ENCODE measurements at regions not wholly inside any gene's neighbourhood (a gene's known extent, or its start where the extent isn't known, plus 50 kb on each side); places are given as distances from the start of the nearest gene placed in this dataset.

GRCh38 chr9:78566948-78567675 lies 270.2 kb downstream of the PSAT1 start:
- Histone ChIP-seq H3K27ac (ENCODE audit: low read depth, low read length) (no peak overlapping the region), H3K27me3 (ENCODE audit: control insufficient read depth in 1 of 2, insufficient read depth in 2 of 2, low read length in 2 of 2) (no peaks in the 10 kb centered on the region), H3K9ac (ENCODE audit: low read length) (no peak overlapping the region), H3K9me3 (ENCODE audit: low read length) (no peaks in the 10 kb centered on the region), H3K4me3 (ENCODE audit: low read depth in 1 of 2, low read length in 2 of 2) (no peak overlapping the region), H3K4me1 (ENCODE audit: insufficient read depth, low read length) (no peaks in the 10 kb centered on the region), H3K36me3 (ENCODE audit: insufficient read depth, low read length) (no peaks in the 10 kb centered on the region)

DNA sequence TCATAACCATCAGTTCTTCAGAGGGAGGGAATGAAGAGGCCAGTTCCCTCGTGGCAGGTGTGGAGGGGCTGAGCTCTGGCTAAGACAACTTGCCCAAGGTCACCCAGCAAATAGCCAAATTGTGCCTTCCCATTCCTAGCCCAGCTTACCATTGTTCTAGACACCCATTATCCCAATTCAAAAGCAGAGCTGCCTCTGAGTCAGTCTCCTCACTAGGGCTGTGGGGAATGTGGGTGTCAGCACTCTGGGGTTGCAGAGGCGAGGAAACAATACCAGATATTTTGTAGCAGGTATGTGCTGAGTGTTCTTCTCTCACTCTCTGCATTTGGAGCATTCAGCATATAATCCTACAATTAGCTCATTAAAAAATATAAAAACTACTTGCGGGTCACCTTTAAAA lies 270.8 kb downstream of the PSAT1 start:
- Histone ChIP-seq H3K27ac (ENCODE audit: low read depth, low read length) (no peak overlapping the region), H3K9ac (ENCODE audit: low read length) (no peak overlapping the region), H3K4me3 (ENCODE audit: low read depth in 1 of 2, low read length in 2 of 2) (no peak overlapping the region), H3K27me3 (ENCODE audit: control insufficient read depth in 1 of 2, insufficient read depth in 2 of 2, low read length in 2 of 2) (no peaks in the 10 kb centered on the region), H3K9me3 (ENCODE audit: low read length) (no peaks in the 10 kb centered on the region), H3K4me1 (ENCODE audit: insufficient read depth, low read length) (no peaks in the 10 kb centered on the region), H3K36me3 (ENCODE audit: insufficient read depth, low read length) (no peaks in the 10 kb centered on the region)

GRCh38 chr9:78568774-78569173 lies 271.8 kb downstream of the PSAT1 start:
- no peak overlapping the region for H3K4me3 ChIP-seq (ENCODE audit: low read depth in 1 of 2, low read length in 2 of 2)
- no peaks in the 10 kb centered on the region for H3K9me3 ChIP-seq (ENCODE audit: low read length)
- no peak overlapping the region for H3K9ac ChIP-seq (ENCODE audit: low read length)
- H3K27me3 ChIP-seq (ENCODE audit: control insufficient read depth in 1 of 2, insufficient read depth in 2 of 2, low read length in 2 of 2), result no peaks in the 10 kb centered on the region
- H3K4me1 ChIP-seq (ENCODE audit: insufficient read depth, low read length), result no peaks in the 10 kb centered on the region
- no peaks in the 10 kb centered on the region for H3K36me3 ChIP-seq (ENCODE audit: insufficient read depth, low read length)
- H3K27ac ChIP-seq (ENCODE audit: low read depth, low read length), result no peak overlapping the region

- Histone ChIP-seq H3K9me3 (ENCODE audit: low read length) (no peaks in the 10 kb centered on the region), H3K27me3 (ENCODE audit: control insufficient read depth in 1 of 2, insufficient read depth in 2 of 2, low read length in 2 of 2) (no peaks in the 10 kb centered on the region), H3K4me3 (ENCODE audit: low read depth in 1 of 2, low read length in 2 of 2) (no peak overlapping the region), H3K36me3 (ENCODE audit: insufficient read depth, low read length) (no peaks in the 10 kb centered on the region), H3K27ac (ENCODE audit: low read depth, low read length) (no peak overlapping the region), H3K4me1 (ENCODE audit: insufficient read depth, low read length) (no peaks in the 10 kb centered on the region), H3K9ac (ENCODE audit: low read length) (no peak overlapping the region)
Observed at GRCh38 chr9:78572266-78572665, 275.3 kb downstream of the PSAT1 start.

DNA sequence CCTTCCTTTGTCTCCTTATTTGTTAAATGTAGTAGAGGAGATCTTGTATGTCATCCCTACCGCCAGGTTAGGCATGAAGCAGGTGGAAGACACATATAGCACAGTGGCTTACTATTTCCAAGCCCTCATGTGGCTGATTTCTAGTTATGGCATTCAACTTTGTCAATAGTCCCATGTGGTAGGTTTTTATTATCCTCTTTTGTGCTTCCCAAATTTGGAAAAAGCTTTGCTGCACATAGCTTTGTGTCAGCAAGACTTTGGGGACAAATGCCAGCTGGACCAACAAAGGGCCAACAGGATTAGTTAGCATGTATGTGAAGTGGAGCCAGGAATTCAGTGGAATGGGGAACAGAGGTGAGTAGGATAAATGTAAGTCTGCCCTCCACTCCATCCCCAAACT lies 276.3 kb downstream of the PSAT1 start:
- Histone ChIP-seq H3K36me3 (ENCODE audit: insufficient read depth, low read length) (no peaks in the 10 kb centered on the region), H3K9ac (ENCODE audit: low read length) (no peak overlapping the region), H3K27me3 (ENCODE audit: control insufficient read depth in 1 of 2, insufficient read depth in 2 of 2, low read length in 2 of 2) (no peaks in the 10 kb centered on the region), H3K4me1 (ENCODE audit: insufficient read depth, low read length) (no peaks in the 10 kb centered on the region), H3K9me3 (ENCODE audit: low read length) (no peaks in the 10 kb centered on the region), H3K4me3 (ENCODE audit: low read depth in 1 of 2, low read length in 2 of 2) (no peak overlapping the region), H3K27ac (ENCODE audit: low read depth, low read length) (no peak overlapping the region)

DNA sequence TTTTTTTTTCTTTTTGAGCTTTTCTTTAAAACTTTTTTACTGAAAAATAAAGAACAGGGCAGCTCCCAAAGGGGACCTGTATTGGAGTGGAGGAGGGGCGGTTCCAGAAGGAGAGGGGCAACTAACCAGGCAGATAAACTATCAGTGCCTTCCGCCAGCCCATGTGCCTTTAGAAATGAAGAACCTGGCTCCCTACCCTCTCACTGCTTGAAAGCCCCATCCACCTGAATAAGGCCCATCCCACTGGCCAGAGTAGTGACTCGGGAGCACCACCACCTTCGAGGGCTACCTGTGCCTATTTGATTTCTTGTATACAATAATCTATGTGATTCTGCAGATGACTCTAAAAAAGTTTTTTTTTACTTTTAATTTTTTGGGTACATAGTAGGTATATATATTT lies 276.7 kb downstream of the PSAT1 start:
- Histone ChIP-seq H3K4me1 (ENCODE audit: insufficient read depth, low read length) (no peaks in the 10 kb centered on the region), H3K4me3 (ENCODE audit: low read depth in 1 of 2, low read length in 2 of 2) (no peak overlapping the region), H3K36me3 (ENCODE audit: insufficient read depth, low read length) (no peaks in the 10 kb centered on the region), H3K9me3 (ENCODE audit: low read length) (no peaks in the 10 kb centered on the region), H3K9ac (ENCODE audit: low read length) (no peak overlapping the region), H3K27me3 (ENCODE audit: control insufficient read depth in 1 of 2, insufficient read depth in 2 of 2, low read length in 2 of 2) (no peaks in the 10 kb centered on the region), H3K27ac (ENCODE audit: low read depth, low read length) (no peak overlapping the region)

DNA sequence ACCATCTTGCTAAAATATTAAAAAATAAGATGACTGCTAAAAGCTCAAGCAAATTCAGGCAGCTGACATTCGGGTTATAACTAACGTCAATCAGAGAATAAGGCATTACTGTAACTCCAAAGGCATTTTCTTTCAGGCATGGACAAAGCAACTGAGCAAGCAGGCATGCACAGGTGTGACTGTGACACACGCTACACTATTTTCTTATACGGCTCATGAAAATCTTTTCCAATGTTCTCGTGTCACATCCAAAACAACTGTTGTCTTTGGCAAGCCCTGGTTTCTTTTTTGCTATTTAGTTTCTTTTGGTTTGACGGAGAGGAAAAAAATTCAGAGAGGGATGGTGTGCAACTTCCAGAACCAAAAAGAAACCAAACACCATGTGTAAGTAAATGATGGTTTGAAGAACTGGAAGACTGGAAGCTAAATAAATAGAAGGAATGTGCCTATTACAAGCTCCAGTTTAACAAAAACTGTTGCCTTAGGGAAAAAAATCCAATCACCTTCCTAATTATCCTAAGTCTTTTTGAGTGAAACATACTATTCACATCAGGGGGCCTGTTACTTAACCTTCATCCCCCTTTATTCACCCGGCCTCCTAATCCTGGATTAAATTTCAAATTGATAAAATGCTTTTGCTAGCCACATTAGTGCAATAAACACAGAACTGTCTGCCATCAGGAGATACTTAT lies 277.6 kb downstream of the PSAT1 start:
- Histone ChIP-seq H3K36me3 (ENCODE audit: insufficient read depth, low read length) (no peaks in the 10 kb centered on the region), H3K27me3 (ENCODE audit: control insufficient read depth in 1 of 2, insufficient read depth in 2 of 2, low read length in 2 of 2) (no peaks in the 10 kb centered on the region), H3K4me3 (ENCODE audit: low read depth in 1 of 2, low read length in 2 of 2) (no peak overlapping the region), H3K4me1 (ENCODE audit: insufficient read depth, low read length) (no peaks in the 10 kb centered on the region), H3K9ac (ENCODE audit: low read length) (no peak overlapping the region), H3K9me3 (ENCODE audit: low read length) (no peaks in the 10 kb centered on the region), H3K27ac (ENCODE audit: low read depth, low read length) (no peak overlapping the region)

- no peaks in the 10 kb centered on the region for H3K27me3 ChIP-seq (ENCODE audit: control insufficient read depth in 1 of 2, insufficient read depth in 2 of 2, low read length in 2 of 2)
- H3K9me3 ChIP-seq (ENCODE audit: low read length), result no peaks in the 10 kb centered on the region
- no peak overlapping the region for H3K4me3 ChIP-seq (ENCODE audit: low read depth in 1 of 2, low read length in 2 of 2)
- no peak overlapping the region for H3K9ac ChIP-seq (ENCODE audit: low read length)
- no peaks in the 10 kb centered on the region for H3K36me3 ChIP-seq (ENCODE audit: insufficient read depth, low read length)
- no peak overlapping the region for H3K27ac ChIP-seq (ENCODE audit: low read depth, low read length)
- H3K4me1 ChIP-seq (ENCODE audit: insufficient read depth, low read length), result no peaks in the 10 kb centered on the region
Observed at GRCh38 chr9:78575081-78575480, 278.2 kb downstream of the PSAT1 start.

DNA sequence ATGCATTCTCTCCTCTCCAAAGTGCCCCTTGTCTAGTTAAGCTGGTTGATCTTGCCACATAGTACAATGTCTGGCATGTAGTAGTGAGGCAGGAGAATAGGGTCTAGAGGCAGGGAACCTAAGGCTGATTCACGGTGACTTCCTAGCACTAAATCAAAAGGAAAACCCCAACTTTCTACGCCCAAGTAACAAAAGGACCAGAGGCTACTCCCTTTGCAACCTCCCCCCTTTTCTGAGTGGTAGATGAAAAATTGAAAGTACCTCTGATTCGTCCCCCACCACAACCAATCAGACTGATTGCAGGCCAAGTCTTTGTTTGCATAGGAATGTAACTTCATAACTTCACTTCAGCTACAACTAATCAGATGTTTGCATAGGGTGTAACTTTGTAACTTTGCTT lies 278.8 kb downstream of the PSAT1 start:
- H3K36me3 ChIP-seq (ENCODE audit: insufficient read depth, low read length), result no peaks in the 10 kb centered on the region
- H3K4me3 ChIP-seq (ENCODE audit: low read depth in 1 of 2, low read length in 2 of 2), result no peak overlapping the region
- no peak overlapping the region for H3K27ac ChIP-seq (ENCODE audit: low read depth, low read length)
- H3K9me3 ChIP-seq (ENCODE audit: low read length), result no peaks in the 10 kb centered on the region
- no peaks in the 10 kb centered on the region for H3K4me1 ChIP-seq (ENCODE audit: insufficient read depth, low read length)
- no peaks in the 10 kb centered on the region for H3K27me3 ChIP-seq (ENCODE audit: control insufficient read depth in 1 of 2, insufficient read depth in 2 of 2, low read length in 2 of 2)
- no peak overlapping the region for H3K9ac ChIP-seq (ENCODE audit: low read length)

DNA sequence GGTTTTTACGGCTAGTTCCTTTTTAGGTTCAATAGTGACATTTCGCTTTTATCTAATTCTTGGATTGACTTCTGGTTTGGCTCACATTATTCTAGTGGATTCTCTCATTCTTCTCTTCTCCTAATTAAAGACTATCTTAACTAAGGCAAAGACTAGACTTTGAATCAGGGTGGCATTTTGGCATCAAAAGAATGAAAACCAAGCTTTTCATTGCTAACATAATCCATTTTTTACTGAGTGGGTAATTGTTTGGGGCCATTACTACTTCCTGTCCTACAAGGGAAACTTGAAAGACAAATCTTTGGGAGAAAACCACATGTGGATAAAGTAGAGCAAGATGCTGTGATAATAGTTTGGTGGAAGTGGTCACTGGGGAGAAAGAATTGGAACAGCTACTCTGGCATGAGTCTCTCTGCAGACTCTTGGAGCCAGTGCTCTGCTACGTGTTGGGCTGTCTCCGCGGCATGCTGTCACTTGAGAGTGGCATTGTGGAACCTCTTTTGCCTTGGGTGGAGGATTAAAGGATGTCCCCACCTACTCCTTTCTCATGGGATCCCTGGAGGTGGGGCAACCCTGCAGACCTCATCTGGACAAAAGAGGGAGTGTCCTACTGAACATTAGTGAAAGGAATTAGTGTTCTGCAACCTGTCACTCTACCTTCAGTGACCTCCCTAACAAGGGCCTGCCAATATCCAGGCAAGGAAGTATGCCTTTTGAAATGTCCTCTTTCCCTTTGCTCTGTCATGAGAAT lies 280.4 kb downstream of the PSAT1 start:
- Histone ChIP-seq H3K36me3 (ENCODE audit: insufficient read depth, low read length) (no peaks in the 10 kb centered on the region), H3K27ac (ENCODE audit: low read depth, low read length) (no peak overlapping the region), H3K4me1 (ENCODE audit: insufficient read depth, low read length) (no peaks in the 10 kb centered on the region), H3K9me3 (ENCODE audit: low read length) (no peaks in the 10 kb centered on the region), H3K9ac (ENCODE audit: low read length) (no peak overlapping the region), H3K4me3 (ENCODE audit: low read depth in 1 of 2, low read length in 2 of 2) (no peak overlapping the region), H3K27me3 (ENCODE audit: control insufficient read depth in 1 of 2, insufficient read depth in 2 of 2, low read length in 2 of 2) (no peaks in the 10 kb centered on the region)

DNA sequence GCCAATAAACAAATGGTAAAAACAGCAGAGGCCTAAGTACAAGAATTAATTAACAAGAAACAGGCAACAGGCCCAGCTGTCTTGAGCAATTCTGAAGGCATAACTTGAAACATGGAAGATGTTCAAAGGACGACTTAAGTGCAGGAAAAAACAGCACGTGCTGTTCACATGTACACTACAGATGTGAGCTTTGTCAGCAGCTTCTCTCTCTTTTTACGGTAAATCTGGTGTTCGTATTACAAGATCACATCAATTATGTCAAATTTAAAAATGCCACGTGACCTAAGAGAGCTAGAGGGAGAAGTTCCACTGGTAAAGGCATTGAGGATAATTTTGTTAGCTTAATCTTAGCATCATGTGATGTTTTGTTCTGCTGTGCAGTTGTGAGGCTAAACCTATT lies 281.1 kb downstream of the PSAT1 start:
- Histone ChIP-seq H3K36me3 (ENCODE audit: insufficient read depth, low read length) (no peaks in the 10 kb centered on the region), H3K27me3 (ENCODE audit: control insufficient read depth in 1 of 2, insufficient read depth in 2 of 2, low read length in 2 of 2) (no peaks in the 10 kb centered on the region), H3K9ac (ENCODE audit: low read length) (no peak overlapping the region), H3K4me1 (ENCODE audit: insufficient read depth, low read length) (no peaks in the 10 kb centered on the region), H3K27ac (ENCODE audit: low read depth, low read length) (no peak overlapping the region), H3K4me3 (ENCODE audit: low read depth in 1 of 2, low read length in 2 of 2) (no peak overlapping the region), H3K9me3 (ENCODE audit: low read length) (no peaks in the 10 kb centered on the region)
